Neural progenitor cell (in vitro differentiated cells): ENCODE measurements at regions not wholly inside any gene's neighbourhood (a gene's known extent, or its start where the extent isn't known, plus 50 kb on each side); places are given as distances from the start of the nearest gene placed in this dataset.

Source experiments
- CTCF ChIP-seq: fragments of 200-600 bp; sonication (generic); IDR thresholded peaks from 2 replicates; pipeline ENCODE4 v1.5.1; 2017; ENCODE audit warnings: antibody characterized with exemption, mild to moderate bottlenecking
- EZH2phosphoT487 ChIP-seq: fragments of 200-600 bp; sonication (generic); IDR thresholded peaks from 2 replicates; pipeline ENCODE4 v1.6.1; 2017; ENCODE audit warnings: antibody characterized with exemption

DNA sequence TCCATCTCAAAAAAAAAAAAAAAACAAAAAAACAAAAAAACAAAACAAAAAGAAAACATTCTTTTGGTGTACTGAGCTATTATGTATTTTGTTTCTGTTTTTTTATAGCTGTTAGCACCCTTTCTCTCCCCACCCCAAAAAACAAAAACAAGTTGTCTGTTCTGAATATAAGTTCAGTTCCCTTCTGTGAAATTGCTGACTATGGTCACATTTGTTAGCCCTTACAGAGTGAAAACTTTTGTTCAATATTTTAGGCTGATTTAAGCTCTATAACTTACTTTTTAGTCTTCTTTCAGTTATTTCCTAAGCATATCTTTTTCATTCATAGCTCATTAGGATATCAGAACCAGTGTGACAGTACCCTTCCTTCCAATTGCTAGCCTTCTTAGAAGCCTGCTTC is 1056.6 kb upstream of the NCAM2 start:
- TF ChIP-seq EZH2phosphoT487 (no peak), CTCF (no peak)
